22Rv1 (cell line): ENCODE measurements at regions not wholly inside any gene's neighbourhood (a gene's known extent, or its start where the extent isn't known, plus 50 kb on each side); places are given as distances from the start of the nearest gene placed in this dataset.

Source experiments
- H3K27ac ChIP-seq: fragments of 450-650 bp; 2 replicates; pipeline ENCODE4 v1.5.1; 2017
- CTCF ChIP-seq: fragments of 450-650 bp; IDR thresholded peaks from 2 replicates; pipeline ENCODE4 v1.5.1; 2017; ENCODE audit warnings: mild to moderate bottlenecking
- ZFX ChIP-seq: fragments of 450-650 bp; IDR thresholded peaks from 2 replicates; pipeline ENCODE4 v1.6.1; 2017; ENCODE audit warnings: antibody characterized with exemption, borderline replicate concordance

- no peak overlapping the region for H3K27ac ChIP-seq
- TF ChIP-seq CTCF (no peak), ZFX (no peak)
Measured at GRCh38 chr10:52678611-52679010, 94.0 kb downstream of the MBL2 start.

- TF ChIP-seq CTCF, result no peak
- TF ChIP-seq ZFX, result no peak
- no peak overlapping the region for H3K27ac ChIP-seq
Measured at GRCh38 chr10:52679117-52679516, 93.5 kb downstream of the MBL2 start.

DNA sequence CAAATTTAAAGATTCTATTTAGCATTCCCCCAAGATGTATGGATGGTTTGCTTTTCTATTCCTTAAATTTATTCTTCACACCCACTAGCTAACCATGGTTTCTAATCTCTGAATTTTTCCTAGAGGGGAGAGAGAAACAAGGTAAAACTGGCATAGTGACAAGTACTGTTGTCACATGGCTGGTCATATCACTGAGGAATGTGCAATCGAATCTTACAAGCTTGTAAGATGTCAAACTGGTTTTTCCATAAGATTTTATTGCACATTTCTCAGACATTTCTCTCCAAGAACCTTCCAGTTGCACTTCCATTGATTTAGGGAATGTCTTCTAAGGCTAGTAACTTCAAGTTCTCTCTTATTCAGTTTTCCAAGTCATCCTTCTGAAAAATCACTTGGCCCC, 89.8 kb downstream of the MBL2 start:
- H3K27ac ChIP-seq, result no peak overlapping the region
- TF ChIP-seq ZFX (no peak), CTCF (no peak)

GRCh38 chr10:52683776-52684175, 88.8 kb downstream of the MBL2 start:
- no peak overlapping the region for H3K27ac ChIP-seq
- TF ChIP-seq ZFX, result no peak

DNA sequence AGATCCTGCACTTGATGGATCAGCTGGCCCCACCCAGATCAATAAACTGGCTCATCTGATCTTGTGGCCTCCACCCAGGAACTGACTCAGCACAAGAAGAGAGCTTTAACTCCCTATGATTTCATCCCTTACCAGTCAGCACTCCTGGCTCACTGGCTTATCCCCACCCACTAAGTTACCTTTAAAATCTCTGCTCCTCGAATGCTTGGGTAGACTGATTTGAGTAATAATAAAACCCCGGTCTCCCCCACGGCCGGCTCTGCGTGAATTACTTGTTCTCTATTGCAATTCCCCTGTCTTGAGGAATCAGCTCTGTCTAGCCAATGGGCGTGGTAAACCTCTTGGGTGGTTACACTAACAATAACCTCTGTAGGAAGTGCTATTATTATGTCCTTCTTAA, 83.7 kb downstream of the MBL2 start:
- TF ChIP-seq CTCF (no peak), ZFX (no peak)

DNA sequence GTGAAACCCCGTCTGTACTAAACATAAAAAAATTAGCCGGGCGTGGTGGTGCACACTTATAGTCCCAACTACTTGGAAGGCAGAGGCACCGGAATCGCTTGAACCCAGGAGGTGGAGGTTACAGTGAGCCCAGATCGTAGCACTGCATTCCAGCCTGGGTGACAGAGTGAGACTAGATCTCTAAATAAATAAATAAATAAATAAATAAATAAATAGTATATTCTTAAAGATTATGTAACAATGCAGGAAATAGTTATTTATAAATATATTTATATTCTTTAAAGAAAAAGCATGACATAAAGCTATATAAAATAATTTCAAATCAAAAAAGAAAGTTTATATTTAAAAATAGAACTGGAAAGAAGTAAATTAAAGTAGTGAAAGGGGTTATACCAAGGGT, 76.4 kb downstream of the MBL2 start:
- TF ChIP-seq ZFX (no peak), CTCF (no peak)
- no peak overlapping the region for H3K27ac ChIP-seq

More for the DNA sequence above, 83.7 kb downstream of the MBL2 start:
- no peak overlapping the region for H3K27ac ChIP-seq

- no peak overlapping the region for H3K27ac ChIP-seq
- TF ChIP-seq ZFX, result no peak
- no peak for TF ChIP-seq CTCF
Measured at GRCh38 chr10:52701647-52702046, 70.9 kb downstream of the MBL2 start.

GRCh38 chr10:52703451-52703850, 69.1 kb downstream of the MBL2 start:
- TF ChIP-seq CTCF (no peak), ZFX (no peak)
- H3K27ac ChIP-seq, result no peak overlapping the region
